ENCODE measurements at regions not wholly inside any gene's neighbourhood (a gene's known extent, or its start where the extent isn't known, plus 50 kb on each side); places are given as distances from the start of the nearest gene placed in this dataset.

- no peak for TF ChIP-seq CTCF (IDR thresholded peaks at IDR 0.05; ENCODE audit: extremely low read depth, insufficient read depth, missing control alignments)
- DNase-seq (ENCODE audit: low spot score) = no peak
- in situ Hi-C loops (cut with MboI; ENCODE audit: low pct_unique_long_range_greater_than_20kb, low sequenced_read_pairs, unreplicated experiment) = no loop called here
Observed at GRCh38 chrX:10797466-10797865, 177.1 kb upstream of the MID1 start.

GRCh38 chrX:10798041-10798440 lies 177.7 kb upstream of the MID1 start:
- in situ Hi-C loops (cut with MboI; ENCODE audit: low pct_unique_long_range_greater_than_20kb, low sequenced_read_pairs, unreplicated experiment) = no loop called here

GRCh38 chrX:10800796-10801195 lies 180.4 kb upstream of the MID1 start:
- TF ChIP-seq CTCF (IDR thresholded peaks at IDR 0.05; ENCODE audit: extremely low read depth, insufficient read depth, missing control alignments) = no peak
- no peak for DNase-seq (ENCODE audit: low spot score)
- in situ Hi-C loops (cut with MboI; ENCODE audit: low pct_unique_long_range_greater_than_20kb, low sequenced_read_pairs, unreplicated experiment) = no loop called here

More at GRCh38 chrX:10798041-10798440, 177.7 kb upstream of the MID1 start:
- no peak for DNase-seq (ENCODE audit: low spot score)
- TF ChIP-seq CTCF (IDR thresholded peaks at IDR 0.05; ENCODE audit: extremely low read depth, insufficient read depth, missing control alignments) = no peak

- no peak for TF ChIP-seq CTCF (IDR thresholded peaks at IDR 0.05; ENCODE audit: extremely low read depth, insufficient read depth, missing control alignments)
- DNase-seq (ENCODE audit: low spot score) = no peak
- in situ Hi-C loops (cut with MboI; ENCODE audit: low pct_unique_long_range_greater_than_20kb, low sequenced_read_pairs, unreplicated experiment) = no loop called here
Observed at GRCh38 chrX:10811111-10811510, 190.7 kb upstream of the MID1 start.

GRCh38 chrX:10813761-10814160 lies 193.4 kb upstream of the MID1 start:
- DNase-seq (ENCODE audit: low spot score) = no peak
- in situ Hi-C loops (cut with MboI; ENCODE audit: low pct_unique_long_range_greater_than_20kb, low sequenced_read_pairs, unreplicated experiment) = no loop called here
- no peak for TF ChIP-seq CTCF (IDR thresholded peaks at IDR 0.05; ENCODE audit: extremely low read depth, insufficient read depth, missing control alignments)

- TF ChIP-seq CTCF (IDR thresholded peaks at IDR 0.05; ENCODE audit: extremely low read depth, insufficient read depth, missing control alignments) = no peak
- in situ Hi-C loops (cut with MboI; ENCODE audit: low pct_unique_long_range_greater_than_20kb, low sequenced_read_pairs, unreplicated experiment) = no loop called here
- no peak for DNase-seq (ENCODE audit: low spot score)
Observed at GRCh38 chrX:10818651-10819050, 198.3 kb upstream of the MID1 start.

- DNase-seq (ENCODE audit: low spot score) = no peak
- no peak for TF ChIP-seq CTCF (IDR thresholded peaks at IDR 0.05; ENCODE audit: extremely low read depth, insufficient read depth, missing control alignments)
- in situ Hi-C loops (cut with MboI; ENCODE audit: low pct_unique_long_range_greater_than_20kb, low sequenced_read_pairs, unreplicated experiment) = no loop called here
Observed at GRCh38 chrX:10819973-10820372, 199.6 kb upstream of the MID1 start.

Measured in GM13977 (cell line).